GM12892 (cell line): ENCODE measurements at regions not wholly inside any gene's neighbourhood (a gene's known extent, or its start where the extent isn't known, plus 50 kb on each side); places are given as distances from the start of the nearest gene placed in this dataset.

Experiments
- POLR2A ChIP-seq: IDR thresholded peaks from 2 replicates; pipeline ENCODE4 v1.6.1; 2011; ENCODE audit warnings: low read depth, low read length, control low read depth
- POLR2AphosphoS5 ChIP-seq: IDR thresholded peaks from 2 replicates; pipeline ENCODE4 v1.6.1; 2011; ENCODE audit warnings: low read depth, low read length, control low read depth

DNA sequence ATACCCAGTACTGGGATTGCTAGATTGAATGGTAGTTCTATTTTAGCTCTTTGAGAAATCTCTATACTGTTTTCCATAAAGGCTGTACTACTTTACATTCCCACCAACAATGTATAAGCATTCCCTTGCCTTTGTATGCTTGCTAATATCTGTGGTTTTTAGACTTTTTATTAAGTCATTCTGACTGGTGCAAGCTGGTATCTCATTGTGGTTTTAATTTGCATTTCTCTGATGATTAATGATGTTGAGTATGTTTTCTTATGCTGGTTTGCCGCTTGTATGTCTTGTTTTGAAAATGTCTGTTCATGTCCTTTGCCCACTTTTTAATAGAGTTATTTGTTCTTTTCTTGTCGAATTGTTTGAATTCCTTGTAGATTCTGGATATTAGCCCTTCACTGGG, 512.7 kb upstream of the PAPPA start:
- TF ChIP-seq POLR2A (no peak), POLR2AphosphoS5 (no peak)
